ENCODE measurements at regions not wholly inside any gene's neighbourhood (a gene's known extent, or its start where the extent isn't known, plus 50 kb on each side); places are given as distances from the start of the nearest gene placed in this dataset.

GRCh38 chr5:2891781-2892180, 140.3 kb upstream of the IRX2 start:
- Mint-ChIP-seq H3K27me3 (no peaks in the 10 kb centered on the region), H3K27ac (no peak overlapping the region), H3K4me1 (no peaks in the 10 kb centered on the region), H3K36me3 (ENCODE audit: low read depth) (no peaks in the 10 kb centered on the region), H3K4me3 (no peak overlapping the region), H3K9me3 (no peaks in the 10 kb centered on the region)
- ATAC-seq (ENCODE audit: low read depth) (no peak), DNase-seq (no peak)
- no peak for TF ChIP-seq CTCF (IDR thresholded peaks at IDR 0.05)
- intact Hi-C loops (cut with micrococcal nuclease): no loop called here
- ChIA-PET CTCF (no interaction called here), POLR2A (no interaction called here)

DNA sequence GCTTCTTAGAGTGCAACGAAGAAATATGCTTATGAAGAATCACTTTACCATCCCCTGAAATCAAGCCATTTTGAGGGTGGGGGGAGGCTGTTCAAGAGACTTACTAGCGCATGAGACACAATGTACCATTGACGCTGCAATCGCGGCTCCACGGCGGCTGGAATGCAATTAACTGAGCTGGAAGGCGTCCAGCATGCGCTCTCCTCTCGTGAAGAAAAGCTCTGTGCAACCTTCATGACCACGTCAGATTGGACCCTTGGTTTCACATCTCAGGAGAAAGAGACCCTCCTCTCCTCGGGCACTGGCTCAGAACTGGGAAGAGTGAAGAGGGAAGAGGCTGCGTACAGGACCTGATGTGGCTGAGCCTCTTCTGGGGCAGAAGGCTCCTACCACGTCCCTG, 138.5 kb upstream of the IRX2 start:
- POLR2A ChIA-PET: no interaction called here
- no peaks in the 10 kb centered on the region for H3K27me3 Mint-ChIP-seq
- H3K4me3 Mint-ChIP-seq: no peak overlapping the region
- H3K36me3 Mint-ChIP-seq (ENCODE audit: low read depth): no peaks in the 10 kb centered on the region
- intact Hi-C loops (cut with micrococcal nuclease): no loop called here
- CTCF ChIA-PET: no interaction called here
- H3K27ac Mint-ChIP-seq: no peak overlapping the region
- no peaks in the 10 kb centered on the region for H3K9me3 Mint-ChIP-seq
- no peaks in the 10 kb centered on the region for H3K4me1 Mint-ChIP-seq
- no peak for DNase-seq
- ATAC-seq (ENCODE audit: low read depth): no peak
- TF ChIP-seq CTCF (IDR thresholded peaks at IDR 0.05): no peak

DNA sequence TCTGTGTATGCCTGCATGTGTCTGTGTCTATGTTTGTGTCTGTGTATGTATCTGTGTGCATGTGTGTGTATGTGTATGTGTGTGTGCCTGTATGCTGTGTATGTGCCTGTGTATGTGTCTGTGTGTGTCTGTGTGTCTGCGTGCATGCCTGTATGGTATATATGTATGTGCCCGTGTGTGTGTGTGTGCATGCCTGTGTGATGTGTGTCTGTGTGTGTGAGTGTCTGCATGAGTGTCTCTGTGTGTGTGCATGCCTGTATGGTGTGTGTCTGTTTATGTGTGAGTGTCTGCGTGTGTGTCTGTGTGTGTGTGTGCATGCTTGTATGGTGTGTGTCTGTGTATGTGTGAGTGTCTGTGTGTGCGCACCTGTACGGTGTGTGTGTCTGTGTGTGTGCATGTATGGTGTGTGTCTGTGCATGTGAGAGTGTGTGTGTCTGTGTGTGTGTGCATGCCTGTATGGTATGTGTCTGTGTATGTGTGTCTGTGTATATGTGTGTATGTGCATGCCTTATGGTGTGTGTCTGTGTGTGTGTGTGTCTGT, 137.1 kb upstream of the IRX2 start:
- no peaks in the 10 kb centered on the region for H3K4me1 Mint-ChIP-seq
- no peak for ATAC-seq (ENCODE audit: low read depth)
- CTCF ChIA-PET: no interaction called here
- no peak for TF ChIP-seq CTCF (IDR thresholded peaks at IDR 0.05)
- H3K4me3 Mint-ChIP-seq: no peak overlapping the region
- POLR2A ChIA-PET: no interaction called here
- no peak for DNase-seq
- intact Hi-C loops (cut with micrococcal nuclease): no loop called here
- no peaks in the 10 kb centered on the region for H3K36me3 Mint-ChIP-seq (ENCODE audit: low read depth)
- no peak overlapping the region for H3K27ac Mint-ChIP-seq
- no peaks in the 10 kb centered on the region for H3K27me3 Mint-ChIP-seq
- no peaks in the 10 kb centered on the region for H3K9me3 Mint-ChIP-seq

DNA sequence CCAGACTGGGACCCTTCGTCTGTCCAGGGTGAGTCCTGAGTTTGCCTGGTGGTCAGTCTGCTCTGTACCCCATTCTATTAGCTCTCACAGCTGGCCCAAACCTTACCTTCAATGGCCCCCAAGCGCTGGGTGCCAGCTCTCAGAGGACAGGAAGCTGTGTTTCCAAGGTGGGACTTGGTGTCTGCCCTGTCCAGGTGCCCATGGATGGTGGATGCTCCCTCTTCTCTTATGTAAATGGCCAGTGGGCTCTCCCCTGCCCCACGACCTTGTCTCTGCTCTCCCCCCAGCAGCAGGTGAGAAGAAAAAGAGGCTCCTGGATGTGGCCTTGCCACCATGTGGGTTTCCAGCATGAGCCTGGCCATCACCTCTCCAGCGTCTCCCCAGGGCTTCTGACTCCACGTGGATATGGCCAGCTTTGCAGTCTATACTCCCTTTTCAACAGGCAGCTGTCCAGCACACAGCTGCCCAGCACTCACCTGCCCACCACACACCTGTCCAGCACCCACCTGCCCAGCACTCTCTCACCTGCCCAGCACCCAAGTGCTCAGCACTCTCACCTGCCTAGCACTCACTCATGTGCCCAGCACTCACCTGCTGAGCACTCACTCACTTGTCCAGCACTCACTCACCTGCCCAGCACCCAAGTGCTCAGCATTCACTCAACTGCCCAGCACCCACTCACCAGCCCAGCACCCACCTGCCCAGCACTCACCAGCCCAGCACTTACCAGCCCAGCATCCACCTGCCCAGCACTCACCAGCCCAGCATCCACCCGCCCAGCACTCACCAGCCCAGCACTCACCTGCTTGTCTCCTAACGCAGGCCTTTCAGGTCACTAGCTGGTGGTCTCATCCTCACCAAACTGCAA, 136.2 kb upstream of the IRX2 start:
- ATAC-seq (ENCODE audit: low read depth): no peak
- Mint-ChIP-seq H3K36me3 (ENCODE audit: low read depth) (no peaks in the 10 kb centered on the region), H3K27ac (no peak overlapping the region), H3K4me3 (no peak overlapping the region), H3K9me3 (peaks cover 6% of the 10 kb centered on the region), H3K27me3 (no peaks in the 10 kb centered on the region), H3K4me1 (no peaks in the 10 kb centered on the region)
- ChIA-PET CTCF (no interaction called here), POLR2A (no interaction called here)
- intact Hi-C loops (cut with micrococcal nuclease): no loop called here
- no peak for TF ChIP-seq CTCF (IDR thresholded peaks at IDR 0.05)
- DNase-seq: no peak

DNA sequence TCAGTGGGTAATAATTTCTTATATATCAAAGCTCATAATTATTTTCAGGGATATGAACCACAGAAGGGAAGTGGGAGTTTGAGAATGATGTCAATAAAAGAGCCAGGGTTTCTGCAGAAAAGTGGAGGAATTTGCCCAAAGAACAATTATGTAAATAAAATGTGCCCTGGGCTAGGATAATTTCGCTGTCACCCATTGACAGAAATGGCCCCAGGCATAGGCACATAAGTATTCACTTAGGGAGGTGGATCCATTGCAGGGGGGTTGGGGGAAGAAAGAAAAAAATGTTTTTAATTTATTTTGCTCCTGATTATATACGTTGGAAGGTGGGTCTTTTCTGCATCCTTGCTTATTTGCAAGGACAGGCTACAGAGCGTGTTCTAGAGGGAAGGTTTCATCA, 135.1 kb upstream of the IRX2 start:
- ATAC-seq (ENCODE audit: low read depth): no peak
- no peak for TF ChIP-seq CTCF (IDR thresholded peaks at IDR 0.05)
- no peak for DNase-seq
- H3K9me3 Mint-ChIP-seq: peaks cover 9% of the 10 kb centered on the region
- ChIA-PET CTCF (no interaction called here), POLR2A (no interaction called here)
- no peak overlapping the region for H3K27ac Mint-ChIP-seq
- no peaks in the 10 kb centered on the region for H3K36me3 Mint-ChIP-seq (ENCODE audit: low read depth)
- intact Hi-C loops (cut with micrococcal nuclease): no loop called here
- H3K4me1 Mint-ChIP-seq: no peaks in the 10 kb centered on the region
- H3K27me3 Mint-ChIP-seq: no peaks in the 10 kb centered on the region
- H3K4me3 Mint-ChIP-seq: no peak overlapping the region

Data from activated B cell treated with CpG ODN at 0.5 μM for 24 hours (primary cell).